HepG2 (cell line): ENCODE measurements at regions not wholly inside any gene's neighbourhood (a gene's known extent, or its start where the extent isn't known, plus 50 kb on each side); places are given as distances from the start of the nearest gene placed in this dataset.

Experiments
- ATAC-seq: fragments of 200-7000 bp; cut with Tn5 transposase; 3 replicates; pipeline ENCODE4 v1.9.1; 2020; ENCODE audit warnings: mild to moderate bottlenecking, moderate library complexity
- BruUV-seq: library from RNA; stranded (reverse); fragments of 400-500 nt; replicated peaks from 2 replicates; lab custom pipeline; 2021; lab: Mats Ljungman, UMichigan
- CTCF ChIA-PET: fragments of 300-600 bp; formaldehyde crosslinking; extraction: SDS; loops from one replicate; lab custom pipeline; 2021; ENCODE audit warnings: low total read pairs, inconsistent platforms, low intra/inter-chr PET ratio; lab: Yijun Ruan, JAX
- POLR2A ChIA-PET: fragments of 350-600 bp; sonication (Branson Sonifier 250); formaldehyde crosslinking; loops from one replicate; lab custom pipeline; 2020; ENCODE audit warnings: antibody characterized with exemption, inconsistent platforms; lab: Yijun Ruan, JAX
- DNase-seq: peaks from one replicate; pipeline ENCODE4 v3.0.0-alpha.2; 2015; ENCODE audit warnings: low spot score
- FAIRE-seq: peaks from 3 replicates; lab custom pipeline; 2011; peaks lifted over from hg19 to GRCh38; lab: Jason Lieb, UNC
- H2AFZ ChIP-seq: one replicate; pipeline ENCODE4 v1.6.1; 2011; ENCODE audit warnings: low read length, inconsistent platforms
- H3K27ac ChIP-seq: fragments of 300-600 bp; 3 replicates; pipeline ENCODE4 v1.8.0; 2011; ENCODE audit warnings: mixed run types, mild to moderate bottlenecking, mixed read lengths, low read length, inconsistent platforms; ENCODE audit not compliant: insufficient read depth; ENCODE audit errors: extremely low read length
- H3K27me3 ChIP-seq, 2 experiments: fragments of 200-600 bp in 1 of 2; 2 replicates in 1 of 2; 3 replicates in 1 of 2; pipeline versions ENCODE4 v1.6.0 to v1.8.0; 2011; ENCODE audit warnings: low read length in 2 of 2, mild to moderate bottlenecking in 2 of 2, moderate library complexity in 2 of 2, inconsistent platforms in 1 of 2; ENCODE audit not compliant: insufficient read depth in 2 of 2, control insufficient read depth in 1 of 2
- H3K36me3 ChIP-seq, 2 experiments: fragments of 200-600 bp in 1 of 2; replicated peaks in 1 of 2; 2 replicates in 1 of 2; 3 replicates in 1 of 2; pipeline versions ENCODE4 v1.5.1 to v1.8.0; 2011; ENCODE audit warnings: low read length in 2 of 2, inconsistent platforms in 1 of 2; ENCODE audit not compliant: insufficient read depth in 2 of 2, control insufficient read depth in 1 of 2
- H3K4me1 ChIP-seq: 2 replicates; pipeline ENCODE4 v1.5.1; 2012; ENCODE audit warnings: low read length, inconsistent platforms; ENCODE audit not compliant: insufficient read depth
- H3K4me2 ChIP-seq: 2 replicates; pipeline ENCODE4 v1.6.0; 2011; ENCODE audit warnings: low read depth, low read length, inconsistent platforms
- H3K4me3 ChIP-seq, 3 experiments: fragments of 200-600 bp in 1 of 3; sonication (generic), shearing (Covaris generic) in 1 of 3; replicated peaks in 1 of 3; 2 replicates each; pipeline ENCODE4 v1.5.1; 2011 to 2016; ENCODE audit warnings: low read length in 3 of 3, inconsistent platforms in 2 of 3, low read depth in 2 of 3, mild to moderate bottlenecking in 2 of 3, control low read depth in 1 of 3, mixed read lengths in 1 of 3; ENCODE audit not compliant: insufficient read depth in 1 of 3
- H3K79me2 ChIP-seq: one replicate; pipeline ENCODE4 v1.6.1; 2011; ENCODE audit warnings: low read length, inconsistent platforms; ENCODE audit not compliant: insufficient read depth
- H3K9ac ChIP-seq: 2 replicates; pipeline ENCODE4 v1.6.0; 2011; ENCODE audit warnings: mild to moderate bottlenecking, low read depth, low read length, inconsistent platforms; ENCODE audit not compliant: insufficient read depth
- H3K9me3 ChIP-seq: 2 replicates; pipeline ENCODE4 v1.5.1; 2012; ENCODE audit warnings: mild to moderate bottlenecking, low read length
- H4K20me1 ChIP-seq: 2 replicates; pipeline ENCODE4 v1.6.0; 2011; ENCODE audit warnings: inconsistent platforms, mild to moderate bottlenecking, low read length, moderate library complexity; ENCODE audit not compliant: insufficient read depth
- ATF1 ChIP-seq: IDR thresholded peaks from 2 replicates; pipeline ENCODE4 v1.6.1; 2016; ENCODE audit warnings: mild to moderate bottlenecking, control low read depth
- FOXA1 ChIP-seq, 2 experiments: fragments of 450-650 bp in 1 of 2; sonication (generic) in 1 of 2; formaldehyde crosslinking in 1 of 2; IDR thresholded peaks; 2 replicates each; pipeline versions ENCODE4 v1.4.0 to v1.6.1; 2016 to 2020; ENCODE audit warnings: missing genetic modification reagents in 1 of 2
- HMGA1 ChIP-seq: sonication (generic); formaldehyde crosslinking; conservative IDR thresholded peaks from 2 replicates; pipeline ENCODE4 v1.4.0; 2020; ENCODE audit warnings: missing genetic modification reagents
- HNRNPH1 ChIP-seq: fragments of 200-400 bp; formaldehyde crosslinking; optimal IDR thresholded peaks from 2 replicates; pipeline ENCODE3; 2017; ENCODE audit warnings: mild to moderate bottlenecking, low read depth, low read length
- IRF1 ChIP-seq: sonication (generic); formaldehyde crosslinking; IDR thresholded peaks from 2 replicates; pipeline ENCODE4 v1.4.0; 2020; ENCODE audit warnings: low read depth, mild to moderate bottlenecking, missing genetic modification reagents
- RNF219 ChIP-seq: sonication (generic); formaldehyde crosslinking; IDR thresholded peaks from 2 replicates; pipeline ENCODE4 v1.5.0; 2020; ENCODE audit warnings: mild to moderate bottlenecking, missing genetic modification reagents
- SYNCRIP ChIP-seq: fragments of 200-400 bp; formaldehyde crosslinking; IDR thresholded peaks from 2 replicates; pipeline ENCODE4 v1.6.1; 2018; ENCODE audit warnings: mild to moderate bottlenecking, low read depth, low read length; ENCODE audit not compliant: insufficient read depth
- ZKSCAN1 ChIP-seq: fragments of 150-350 bp; IDR thresholded peaks from 2 replicates; pipeline ENCODE4 v1.6.1; 2014; ENCODE audit warnings: low read length
- ZNF556 ChIP-seq: sonication (generic); formaldehyde crosslinking; IDR thresholded peaks from 2 replicates; pipeline ENCODE4 v1.4.0; 2020; ENCODE audit warnings: mild to moderate bottlenecking, missing genetic modification reagents, borderline replicate concordance
- ZNF772 ChIP-seq: sonication (generic); formaldehyde crosslinking; IDR thresholded peaks from 2 replicates; pipeline ENCODE4 v1.5.0; 2020; ENCODE audit warnings: mild to moderate bottlenecking, missing genetic modification reagents
- WGBS: methylation state at CpG from one replicate; pipeline ENCODE4 v1.1.6; 2017; ENCODE audit warnings: low lambda C conversion rate; 5-methylcytosine and 5-hydroxymethylcytosine counted together
- in situ Hi-C: cut with HindIII; loops from 2 replicates; pipeline ENCODE4 v1.10.0; 2017; ENCODE audit warnings: low pct_unique_long_range_greater_than_20kb; ENCODE audit not compliant: extremely low pct_ligation_motif_present
- intact Hi-C: fragments of 100-400 bp; cut with micrococcal nuclease; formaldehyde crosslinking; loops from one replicate; pipeline ENCODE4 v1.10.0; 2022; ENCODE audit not compliant: unreplicated experiment
- TF ChIP-seq, protein P1 (sequence below): sonication (generic); formaldehyde crosslinking; IDR thresholded peaks from 2 replicates; pipeline ENCODE4 v1.4.0; 2020; ENCODE audit warnings: mild to moderate bottlenecking, missing genetic modification reagents
- TF ChIP-seq, protein P2 (sequence below): sonication (generic); formaldehyde crosslinking; IDR thresholded peaks from 2 replicates; pipeline ENCODE4 v1.5.1; 2020; ENCODE audit warnings: mild to moderate bottlenecking, missing genetic modification reagents
- TF ChIP-seq, protein P3 (sequence below): sonication (generic); formaldehyde crosslinking; IDR thresholded peaks from 2 replicates; pipeline ENCODE4 v1.5.0; 2020; ENCODE audit warnings: mild to moderate bottlenecking, missing genetic modification reagents

DNA sequence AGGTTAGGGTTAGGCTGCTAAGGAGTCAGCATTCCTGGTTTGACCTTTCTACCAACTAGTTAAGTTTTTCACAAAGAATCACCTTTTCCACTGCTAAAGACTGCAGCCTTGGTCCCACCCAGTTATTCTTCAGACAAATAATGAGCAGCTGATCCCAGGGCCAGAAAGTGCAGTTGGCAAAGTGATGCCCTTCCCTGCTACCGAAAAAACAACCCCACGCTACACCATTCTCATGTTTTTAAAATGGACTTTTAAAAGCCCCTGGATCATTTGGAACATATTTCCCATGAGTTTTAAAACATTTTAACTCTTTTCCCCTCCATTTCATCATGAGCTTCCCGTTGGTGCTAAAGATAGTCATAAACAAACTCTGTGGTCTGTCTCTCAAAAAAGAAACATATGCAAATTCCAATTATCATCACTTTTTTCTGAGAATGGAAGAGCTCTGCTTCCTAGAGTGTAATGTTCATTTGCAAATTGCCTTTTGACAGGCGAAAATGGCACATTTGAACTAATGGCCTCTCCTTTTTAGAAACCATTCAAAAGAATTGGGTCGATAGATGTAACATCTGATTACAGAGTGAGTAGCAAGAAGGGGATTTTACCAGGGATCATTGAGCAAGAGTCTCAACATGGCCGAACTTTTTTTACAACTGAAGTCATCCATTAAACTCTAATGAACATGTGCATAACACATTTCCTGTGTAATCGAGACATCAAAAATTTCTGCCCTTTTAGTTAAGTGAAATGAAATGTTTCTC, 129.3 kb upstream of the RAP1B start (continued):
- no peak for TF ChIP-seq IRF1
- TF ChIP-seq ZNF772 (CRISPR knock-in tag) = no peak
- TF ChIP-seq RNF219 (CRISPR knock-in tag) = no peak
- TF ChIP-seq HNRNPH1 = no peak
- TF ChIP-seq, protein P1, sequence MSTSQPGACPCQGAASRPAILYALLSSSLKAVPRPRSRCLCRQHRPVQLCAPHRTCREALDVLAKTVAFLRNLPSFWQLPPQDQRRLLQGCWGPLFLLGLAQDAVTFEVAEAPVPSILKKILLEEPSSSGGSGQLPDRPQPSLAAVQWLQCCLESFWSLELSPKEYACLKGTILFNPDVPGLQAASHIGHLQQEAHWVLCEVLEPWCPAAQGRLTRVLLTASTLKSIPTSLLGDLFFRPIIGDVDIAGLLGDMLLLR (CRISPR knock-in tag) = no peak
- no peak for TF ChIP-seq FOXA1 (IDR thresholded peaks at IDR 0.05)
- no peak for TF ChIP-seq FOXA1 (CRISPR knock-in tag; IDR thresholded peaks at IDR 0.05)

DNA sequence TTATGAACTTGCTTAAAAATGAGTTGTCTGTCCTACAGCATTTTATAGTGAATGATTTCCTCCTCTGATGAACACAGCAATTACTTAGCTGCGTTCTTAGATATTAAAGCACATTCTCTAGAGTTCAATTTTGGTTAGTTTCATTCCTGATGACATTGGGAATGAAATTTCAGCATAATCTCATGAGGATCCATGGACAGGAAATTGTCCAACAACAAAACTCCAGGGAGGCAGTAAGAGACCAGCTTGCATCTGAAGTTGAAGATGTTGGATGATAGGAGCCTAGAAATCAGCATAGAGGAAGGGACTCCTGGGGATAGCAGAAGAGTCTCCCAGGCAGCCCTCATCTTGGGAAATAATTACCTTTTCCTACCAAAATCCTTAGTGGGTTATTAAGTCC, 128.7 kb upstream of the RAP1B start:
- no peak overlapping the region for H3K4me2 ChIP-seq
- no peaks in the 10 kb centered on the region for H4K20me1 ChIP-seq
- intact Hi-C loops (no loop called here), in situ Hi-C loops (no loop called here)
- no TSS peak for BruUV-seq
- no peak for ATAC-seq
- FAIRE-seq = no peak
- no peaks in the 10 kb centered on the region for H3K9me3 ChIP-seq
- H3K27ac ChIP-seq = no peak overlapping the region
- POLR2A ChIA-PET = no interaction called here
- CTCF ChIA-PET = no interaction called here
- no peak overlapping the region for H3K4me3 ChIP-seq
- no peak overlapping the region for H2AFZ ChIP-seq
- WGBS = 0% methylated on average over 1 of the region's 1 CpG
- H3K4me1 ChIP-seq = no peaks in the 10 kb centered on the region
- no peaks in the 10 kb centered on the region; a peak in 1 of 5 replicates for H3K27me3 ChIP-seq
- no peak for DNase-seq
- no peaks in the 10 kb centered on the region for H3K79me2 ChIP-seq
- no peak overlapping the region for H3K9ac ChIP-seq
- H3K36me3 ChIP-seq = no peaks in the 10 kb centered on the region
- TF ChIP-seq ZNF556 (CRISPR knock-in tag) = no peak
- no peak for TF ChIP-seq SYNCRIP
- no peak for TF ChIP-seq ATF1 (CRISPR knock-in tag)
- TF ChIP-seq HMGA1 = no peak
- TF ChIP-seq, protein P2, sequence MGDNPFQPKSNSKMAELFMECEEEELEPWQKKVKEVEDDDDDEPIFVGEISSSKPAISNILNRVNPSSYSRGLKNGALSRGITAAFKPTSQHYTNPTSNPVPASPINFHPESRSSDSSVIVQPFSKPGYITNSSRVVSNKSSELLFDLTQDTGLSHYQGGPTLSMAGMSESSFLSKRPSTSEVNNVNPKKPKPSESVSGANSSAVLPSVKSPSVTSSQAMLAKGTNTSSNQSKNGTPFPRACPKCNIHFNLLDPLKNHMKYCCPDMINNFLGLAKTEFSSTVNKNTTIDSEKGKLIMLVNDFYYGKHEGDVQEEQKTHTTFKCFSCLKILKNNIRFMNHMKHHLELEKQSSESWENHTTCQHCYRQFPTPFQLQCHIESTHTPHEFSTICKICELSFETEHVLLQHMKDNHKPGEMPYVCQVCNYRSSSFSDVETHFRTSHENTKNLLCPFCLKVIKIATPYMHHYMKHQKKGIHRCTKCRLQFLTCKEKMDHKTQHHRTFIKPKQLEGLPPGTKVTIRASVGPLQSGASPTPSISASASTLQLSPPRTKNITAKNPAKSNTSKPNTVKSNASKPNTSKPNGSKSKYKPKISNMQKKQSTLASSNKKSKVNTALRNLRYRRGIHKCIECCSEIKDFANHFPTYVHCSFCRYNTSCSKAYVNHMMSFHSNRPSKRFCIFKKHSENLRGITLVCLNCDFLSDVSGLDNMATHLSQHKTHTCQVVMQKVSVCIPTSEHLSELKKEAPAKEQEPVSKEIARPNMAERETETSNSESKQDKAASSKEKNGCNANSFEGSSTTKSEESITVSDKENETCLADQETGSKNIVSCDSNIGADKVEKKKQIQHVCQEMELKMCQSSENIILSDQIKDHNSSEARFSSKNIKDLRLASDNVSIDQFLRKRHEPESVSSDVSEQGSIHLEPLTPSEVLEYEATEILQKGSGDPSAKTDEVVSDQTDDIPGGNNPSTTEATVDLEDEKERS (CRISPR knock-in tag) = no peak
- TF ChIP-seq, protein P3, sequence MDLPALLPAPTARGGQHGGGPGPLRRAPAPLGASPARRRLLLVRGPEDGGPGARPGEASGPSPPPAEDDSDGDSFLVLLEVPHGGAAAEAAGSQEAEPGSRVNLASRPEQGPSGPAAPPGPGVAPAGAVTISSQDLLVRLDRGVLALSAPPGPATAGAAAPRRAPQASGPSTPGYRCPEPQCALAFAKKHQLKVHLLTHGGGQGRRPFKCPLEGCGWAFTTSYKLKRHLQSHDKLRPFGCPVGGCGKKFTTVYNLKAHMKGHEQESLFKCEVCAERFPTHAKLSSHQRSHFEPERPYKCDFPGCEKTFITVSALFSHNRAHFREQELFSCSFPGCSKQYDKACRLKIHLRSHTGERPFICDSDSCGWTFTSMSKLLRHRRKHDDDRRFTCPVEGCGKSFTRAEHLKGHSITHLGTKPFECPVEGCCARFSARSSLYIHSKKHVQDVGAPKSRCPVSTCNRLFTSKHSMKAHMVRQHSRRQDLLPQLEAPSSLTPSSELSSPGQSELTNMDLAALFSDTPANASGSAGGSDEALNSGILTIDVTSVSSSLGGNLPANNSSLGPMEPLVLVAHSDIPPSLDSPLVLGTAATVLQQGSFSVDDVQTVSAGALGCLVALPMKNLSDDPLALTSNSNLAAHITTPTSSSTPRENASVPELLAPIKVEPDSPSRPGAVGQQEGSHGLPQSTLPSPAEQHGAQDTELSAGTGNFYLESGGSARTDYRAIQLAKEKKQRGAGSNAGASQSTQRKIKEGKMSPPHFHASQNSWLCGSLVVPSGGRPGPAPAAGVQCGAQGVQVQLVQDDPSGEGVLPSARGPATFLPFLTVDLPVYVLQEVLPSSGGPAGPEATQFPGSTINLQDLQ (CRISPR knock-in tag) = no peak
- TF ChIP-seq ZKSCAN1 = no peak
